SK-N-DZ (cell line): ENCODE measurements at regions not wholly inside any gene's neighbourhood (a gene's known extent, or its start where the extent isn't known, plus 50 kb on each side); places are given as distances from the start of the nearest gene placed in this dataset.
A peak's percentile ranks its signal among the peaks of the same experiment; 100 is the strongest.
"Not testable (repeated sequence)": the region's sequence is repeated elsewhere in the genome, so short reads cannot be mapped to it uniquely, and the experiment has no call there.

Experiments
- DNase-seq: peaks from one replicate; pipeline ENCODE4 v3.0.0-alpha.2; 2015; ENCODE audit warnings: low spot score

- no peak for DNase-seq
Observed at GRCh38 chr9:129435988-129436717, 184.7 kb downstream of the C9orf50 start.

DNA sequence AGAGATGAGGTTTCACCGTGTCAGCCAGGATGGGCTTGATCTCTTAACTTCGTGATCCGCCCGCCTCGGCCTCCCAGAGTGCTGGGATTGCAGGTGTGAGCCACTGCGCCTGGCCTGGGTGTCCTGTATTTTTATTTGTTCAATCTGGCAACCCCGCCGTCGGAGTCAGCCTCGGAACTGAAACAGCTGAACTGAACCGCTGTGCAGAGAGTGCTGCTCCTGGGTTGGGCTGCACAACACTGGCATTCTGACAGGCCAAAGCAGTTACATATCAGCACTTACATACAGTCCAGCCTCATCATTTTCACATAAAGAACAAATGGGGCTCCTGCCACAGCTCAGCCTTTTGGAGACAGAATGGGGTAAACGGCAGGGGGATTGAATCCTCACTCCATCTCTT is 185.6 kb downstream of the C9orf50 start:
- no peak for DNase-seq

GRCh38 chr9:129434187-129434586 is 186.7 kb downstream of the C9orf50 start:
- DNase-seq, result peak; percentile 63

- no peak for DNase-seq
Observed at GRCh38 chr9:129432297-129433154, 188.4 kb downstream of the C9orf50 start.

- no peak for DNase-seq
Observed at GRCh38 chr9:129430940-129431643, 189.8 kb downstream of the C9orf50 start.

DNA sequence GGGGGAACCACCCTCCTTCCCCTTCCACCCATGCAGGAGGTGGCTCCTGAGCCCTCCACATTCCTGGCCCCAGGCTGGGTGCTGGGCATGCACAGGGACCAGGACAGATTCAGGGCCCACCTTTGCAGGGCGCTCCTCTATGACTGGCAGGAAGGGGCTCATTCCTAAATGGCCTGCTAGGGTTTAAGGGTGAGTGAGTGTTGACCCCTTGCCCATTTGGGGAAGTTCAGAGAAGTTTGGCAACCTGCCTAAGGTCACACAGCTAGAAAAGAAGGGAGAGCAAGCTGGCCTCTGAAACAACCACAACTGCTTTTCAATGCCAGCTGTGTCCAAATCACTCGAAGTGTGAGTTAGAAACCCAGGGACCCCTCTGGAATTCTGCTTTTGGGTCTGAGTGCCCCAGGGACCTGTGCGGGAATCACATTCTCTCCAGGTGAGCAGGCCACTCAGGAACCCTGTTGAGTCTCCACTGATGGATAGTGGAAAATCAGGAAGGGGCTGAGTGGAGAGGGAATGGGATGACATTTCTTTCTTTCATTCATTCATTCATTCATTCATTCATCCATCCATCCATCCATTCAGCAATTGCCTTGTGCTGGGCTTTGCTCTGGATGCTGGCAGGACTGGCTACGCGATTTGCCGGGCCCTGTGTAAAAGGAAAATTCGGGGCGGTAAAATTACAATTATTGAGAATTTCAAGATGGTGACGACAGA is 191.9 kb downstream of the C9orf50 start:
- no peak for DNase-seq

DNA sequence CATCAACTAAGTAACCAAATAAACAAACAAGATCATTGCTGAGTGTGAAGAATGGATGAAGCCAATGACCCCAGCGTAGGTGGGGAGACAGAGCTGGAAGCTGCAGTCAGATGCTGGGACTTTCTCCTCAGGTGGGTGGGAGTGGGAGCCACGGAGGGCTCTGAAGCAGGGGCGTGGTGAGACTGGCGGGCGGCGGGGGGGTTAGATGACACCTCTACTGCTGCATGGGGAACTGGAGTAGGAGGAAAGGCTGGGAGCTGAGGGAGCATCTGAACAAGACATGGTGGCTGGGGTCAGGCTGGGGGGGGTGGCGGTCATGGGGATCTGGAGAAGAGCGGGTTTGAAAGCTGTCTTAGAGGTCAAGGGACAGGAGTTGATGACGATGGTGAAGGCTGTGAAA is 193.8 kb downstream of the C9orf50 start:
- DNase-seq, result no peak

GRCh38 chr9:129423755-129424154 is 197.1 kb downstream of the C9orf50 start:
- not testable (repeated sequence) for DNase-seq

- DNase-seq, result no peak
Observed at GRCh38 chr9:129423216-129423615, 197.7 kb downstream of the C9orf50 start.

- DNase-seq, result no peak
Observed at GRCh38 chr9:129422843-129423192, 198.1 kb downstream of the C9orf50 start.

- no peak for DNase-seq
Observed at GRCh38 chr9:129422032-129422842, 198.7 kb downstream of the C9orf50 start.

GRCh38 chr9:129421371-129421770 is 199.5 kb downstream of the C9orf50 start:
- no peak for DNase-seq

DNA sequence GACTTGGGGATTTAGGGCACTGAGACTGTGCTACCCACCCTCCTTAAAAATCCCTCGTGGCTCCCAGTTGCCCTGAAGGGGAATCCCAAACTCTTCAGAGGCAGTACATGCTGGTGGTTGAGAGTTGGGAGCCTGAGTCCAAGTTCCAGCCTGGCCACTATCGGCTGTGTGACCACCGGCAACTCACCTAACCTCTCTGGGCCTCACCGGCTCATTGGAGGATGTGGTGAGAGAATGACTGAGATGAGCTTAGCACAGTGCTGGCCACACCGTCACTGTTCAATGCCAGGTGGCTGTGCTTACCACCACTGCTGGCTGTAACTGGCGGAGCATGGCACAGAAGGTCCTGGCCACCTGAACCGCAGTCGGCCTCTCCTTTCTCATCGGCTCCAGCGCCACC is 200.2 kb downstream of the C9orf50 start:
- DNase-seq, result no peak

DNA sequence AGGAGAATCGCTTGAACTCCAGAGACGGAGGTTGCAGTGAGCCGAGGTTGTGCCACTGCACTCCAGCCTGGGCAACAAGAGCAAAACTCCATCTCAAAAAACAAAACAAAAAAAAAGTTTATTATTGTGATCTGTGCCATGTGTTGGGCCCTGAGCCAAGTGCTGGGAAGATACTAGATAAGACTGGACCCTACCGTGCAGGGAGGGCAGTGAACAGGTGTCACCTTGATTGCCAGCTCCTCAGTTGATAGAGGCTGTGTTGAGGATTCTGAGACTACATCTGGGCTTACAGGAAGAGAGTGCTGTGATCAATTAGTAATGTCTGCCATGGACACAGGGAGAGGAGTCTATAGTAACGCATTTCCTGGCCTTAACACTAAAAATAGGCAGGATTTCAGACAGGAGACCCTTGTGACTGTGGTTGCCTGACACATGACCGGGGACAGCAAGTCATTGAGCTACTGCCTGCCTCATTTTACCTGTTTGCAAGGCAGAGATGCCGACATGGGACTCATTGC is 201.5 kb downstream of the C9orf50 start:
- no peak for DNase-seq

GRCh38 chr9:129418451-129418850 is 202.4 kb downstream of the C9orf50 start:
- DNase-seq, result no peak

DNA sequence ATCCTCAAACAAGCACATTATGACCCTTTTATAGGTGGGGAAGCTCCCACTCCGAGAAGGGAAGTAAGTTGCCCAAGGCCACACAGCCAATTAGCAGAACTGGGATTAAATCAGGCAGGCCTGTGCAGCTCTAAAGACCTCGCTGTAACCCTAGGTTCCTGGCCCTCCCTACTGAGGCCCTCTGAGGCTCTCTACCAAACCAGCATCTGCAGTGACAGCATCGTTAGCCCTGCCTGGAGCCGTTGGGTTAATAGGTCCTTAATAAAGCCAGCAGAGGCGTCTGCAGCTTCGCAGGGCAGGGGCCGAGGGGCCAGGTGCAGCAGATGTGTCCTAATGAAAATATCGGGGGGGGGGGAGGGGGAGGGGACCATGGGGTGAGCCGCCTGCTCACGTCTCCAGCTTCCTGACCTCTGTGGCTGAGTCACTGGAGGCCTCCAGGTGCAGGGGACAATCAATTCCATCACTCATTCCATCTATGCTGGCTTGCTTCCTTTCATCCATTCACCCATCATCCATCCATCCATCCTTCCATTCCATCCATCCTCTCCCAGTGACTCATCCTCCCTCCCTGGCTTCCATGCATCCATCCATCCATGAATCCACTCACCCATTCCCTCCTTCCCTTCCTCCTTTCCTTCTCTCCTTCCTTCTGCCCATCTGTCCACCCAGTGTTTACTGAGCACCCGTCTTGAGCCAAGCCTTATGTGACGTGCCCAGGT is 203.9 kb downstream of the C9orf50 start:
- DNase-seq, result peak; percentile 88

DNA sequence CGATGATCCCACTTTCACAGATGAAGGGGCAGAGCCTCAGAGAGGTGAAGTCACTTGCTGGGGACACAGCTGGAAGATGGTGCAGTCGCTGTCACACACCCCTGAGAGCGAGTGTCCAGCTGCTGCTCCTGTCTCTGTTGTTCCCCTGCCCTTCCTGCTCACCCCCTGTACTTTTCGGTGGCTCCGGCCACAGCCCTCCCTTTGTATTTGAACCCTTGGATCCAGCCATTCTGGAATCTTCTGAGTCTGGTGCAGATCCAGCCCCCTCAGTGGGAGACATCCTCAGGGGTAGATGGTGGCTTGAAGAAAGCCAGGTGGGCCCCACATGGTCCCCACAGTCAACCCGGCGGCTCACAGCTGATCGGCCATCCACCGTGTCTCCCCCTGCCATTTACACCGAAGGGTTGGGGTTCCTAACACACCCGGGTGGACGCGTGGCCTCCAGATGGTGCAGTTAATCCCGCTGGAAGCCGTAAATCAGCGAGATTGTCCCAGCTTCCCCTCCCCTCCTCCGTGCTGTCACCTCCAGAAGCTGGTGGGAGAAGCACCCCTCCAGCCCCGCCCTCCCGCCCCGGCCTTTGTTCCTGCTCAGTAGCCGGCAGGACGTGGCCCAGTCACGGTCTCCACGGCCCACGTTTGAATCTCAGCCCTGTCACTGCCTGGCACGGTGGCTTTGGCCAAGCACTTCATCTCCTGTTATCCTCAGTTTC is 204.8 kb downstream of the C9orf50 start:
- DNase-seq, result peak; percentile 79

- DNase-seq, result no peak
Observed at GRCh38 chr9:129414993-129415941, 205.6 kb downstream of the C9orf50 start.
